ENCODE measurements at regions not wholly inside any gene's neighbourhood (a gene's known extent, or its start where the extent isn't known, plus 50 kb on each side); places are given as distances from the start of the nearest gene placed in this dataset.
"Not testable (repeated sequence)": the region's sequence is repeated elsewhere in the genome, so short reads cannot be mapped to it uniquely, and the experiment has no call there.

DNA sequence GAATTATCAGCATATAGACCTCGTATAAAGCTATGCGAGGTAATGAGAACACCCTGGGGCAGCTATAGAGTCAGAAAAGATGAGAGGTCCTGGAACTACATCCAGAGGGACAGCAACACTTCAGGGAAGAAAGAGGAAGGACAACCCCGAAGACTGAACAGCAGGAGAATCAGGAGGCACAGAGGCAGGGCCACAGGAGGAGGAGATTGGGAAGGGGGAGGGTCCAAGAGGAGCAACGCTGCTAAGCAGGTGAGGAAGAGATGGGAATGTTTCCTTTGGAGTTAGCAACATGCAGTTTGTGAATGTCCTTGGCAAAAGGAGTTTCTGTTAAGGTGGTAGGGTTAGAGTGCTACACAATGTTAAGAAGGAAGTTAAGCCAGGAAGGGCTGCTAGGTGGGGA, 79.5 kb upstream of the OLIG3 start:
- no peak for ATAC-seq (ENCODE audit: insufficient read depth, low FRiP score)
- H3K9me3 ChIP-seq (ENCODE audit: control insufficient read depth in 4 of 4, insufficient read depth in 3 of 4, low read length in 3 of 4), result no peaks in the 10 kb centered on the region
- 65 to 72% methylated on average over 4 of the region's 4 CpGs for WGBS, 2 donors
- H3K4me1 ChIP-seq (ENCODE audit: control insufficient read depth in 5 of 5, insufficient read depth in 5 of 5, low read length in 5 of 5), result peaks cover 0 to 5% (median 0%) of the 10 kb centered on the region in 5 donors
- H3K27me3 ChIP-seq (ENCODE audit: control insufficient read depth in 3 of 3, insufficient read depth in 3 of 3, low read length in 2 of 3), result peaks cover 0 to 4% (median 0%) of the 10 kb centered on the region in 3 donors
- no peak overlapping the region for H3K4me3 ChIP-seq
- H3K27ac ChIP-seq (ENCODE audit: low read depth in 1 of 2, low read length in 1 of 2), result no peak overlapping the region
- TF ChIP-seq CTCF (IDR thresholded peaks at IDR 0.05; ENCODE audit: control extremely low read depth, extremely low read depth), result no peak
- no peak for DNase-seq
- no peaks in the 10 kb centered on the region for H3K36me3 ChIP-seq (ENCODE audit: control insufficient read depth in 4 of 4, insufficient read depth in 4 of 4, low read length in 4 of 4)
- no peak overlapping the region for H3K9ac ChIP-seq (ENCODE audit: insufficient read depth in 1 of 2, low read length in 2 of 2)

DNA sequence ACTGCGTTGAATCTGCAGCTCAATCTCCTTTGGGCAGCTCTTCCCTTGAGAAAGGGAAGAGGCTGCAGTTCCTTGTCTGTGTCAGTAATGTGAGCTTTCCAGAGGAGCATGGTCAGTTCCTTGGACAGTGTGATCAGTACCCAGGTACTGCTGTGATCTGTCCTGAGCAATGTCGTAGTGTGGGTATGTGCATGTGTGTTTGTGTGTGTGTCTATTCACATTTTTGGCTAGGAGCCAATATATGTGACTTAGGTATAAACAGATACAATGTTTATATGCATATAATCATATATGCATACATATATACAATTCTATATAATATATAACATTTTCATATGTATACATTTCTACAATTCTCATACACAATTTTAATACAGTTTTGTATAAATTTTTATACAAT, 85.4 kb upstream of the OLIG3 start:
- no peak for TF ChIP-seq CTCF (IDR thresholded peaks at IDR 0.05; ENCODE audit: control extremely low read depth, extremely low read depth)
- no peak for ATAC-seq (ENCODE audit: insufficient read depth, low FRiP score)
- H3K27me3 ChIP-seq (ENCODE audit: control insufficient read depth in 3 of 3, insufficient read depth in 3 of 3, low read length in 2 of 3), result no peaks in the 10 kb centered on the region
- no peak overlapping the region for H3K27ac ChIP-seq (ENCODE audit: low read depth in 1 of 2, low read length in 1 of 2)
- no peaks in the 10 kb centered on the region for H3K36me3 ChIP-seq (ENCODE audit: control insufficient read depth in 4 of 4, insufficient read depth in 4 of 4, low read length in 4 of 4)
- H3K4me1 ChIP-seq (ENCODE audit: control insufficient read depth in 5 of 5, insufficient read depth in 5 of 5, low read length in 5 of 5), result peaks cover 0 to 3% (median 0%) of the 10 kb centered on the region in 5 donors
- no peak for DNase-seq
- 47 to 78% methylated on average over 2 of the region's 2 CpGs for WGBS, 2 donors
- H3K4me3 ChIP-seq, result no peak overlapping the region
- no peaks in the 10 kb centered on the region for H3K9me3 ChIP-seq (ENCODE audit: control insufficient read depth in 4 of 4, insufficient read depth in 3 of 4, low read length in 3 of 4)
- no peak overlapping the region for H3K9ac ChIP-seq (ENCODE audit: insufficient read depth in 1 of 2, low read length in 2 of 2)

DNA sequence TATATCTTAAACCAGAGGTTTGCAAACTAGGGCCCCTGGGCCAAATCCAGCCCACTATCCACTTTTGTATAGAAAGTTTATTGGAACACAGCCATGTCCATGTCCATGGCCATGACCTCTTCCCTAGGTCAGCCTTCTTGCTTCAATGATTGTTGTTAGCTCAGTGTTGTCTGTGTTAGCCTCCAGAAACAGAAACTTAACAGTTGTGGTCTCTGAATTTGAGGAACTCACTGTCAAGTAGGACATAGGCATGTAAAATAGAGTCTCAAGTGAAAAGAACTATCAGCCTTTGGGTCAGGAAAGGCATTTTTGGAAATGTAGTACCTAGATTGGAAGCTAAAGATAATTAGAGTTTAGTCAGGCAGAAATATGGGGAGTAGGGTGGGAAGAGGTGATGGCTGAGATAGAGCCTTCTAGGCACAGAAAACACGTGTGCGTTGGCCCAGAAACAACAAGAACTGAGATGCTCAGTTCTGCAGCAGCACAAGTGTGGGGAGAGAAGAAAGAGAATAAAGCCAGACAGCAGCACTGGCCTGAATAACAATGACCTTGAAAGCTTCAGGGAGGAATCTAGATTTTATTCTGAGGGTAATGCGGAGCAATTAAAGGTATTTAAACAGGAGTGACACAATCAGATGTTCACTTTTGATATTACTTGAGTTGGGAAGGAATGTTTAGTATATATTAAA, 87.0 kb upstream of the OLIG3 start:
- H3K36me3 ChIP-seq (ENCODE audit: control insufficient read depth in 4 of 4, insufficient read depth in 4 of 4, low read length in 4 of 4), result no peaks in the 10 kb centered on the region
- no peak overlapping the region for H3K4me3 ChIP-seq
- H3K27me3 ChIP-seq (ENCODE audit: control insufficient read depth in 3 of 3, insufficient read depth in 3 of 3, low read length in 2 of 3), result no peaks in the 10 kb centered on the region
- ATAC-seq (ENCODE audit: insufficient read depth, low FRiP score), result no peak
- WGBS, 2 donors, result 82 to 96% methylated on average over 3 of the region's 3 CpGs
- H3K27ac ChIP-seq (ENCODE audit: low read depth in 1 of 2, low read length in 1 of 2), result no peak overlapping the region
- H3K9me3 ChIP-seq (ENCODE audit: control insufficient read depth in 4 of 4, insufficient read depth in 3 of 4, low read length in 3 of 4), result no peaks in the 10 kb centered on the region
- H3K9ac ChIP-seq (ENCODE audit: insufficient read depth in 1 of 2, low read length in 2 of 2), result no peak overlapping the region
- no peak for TF ChIP-seq CTCF (IDR thresholded peaks at IDR 0.05; ENCODE audit: control extremely low read depth, extremely low read depth)
- no peak for DNase-seq
- peaks cover 0 to 3% (median 0%) of the 10 kb centered on the region in 5 donors for H3K4me1 ChIP-seq (ENCODE audit: control insufficient read depth in 5 of 5, insufficient read depth in 5 of 5, low read length in 5 of 5)

DNA sequence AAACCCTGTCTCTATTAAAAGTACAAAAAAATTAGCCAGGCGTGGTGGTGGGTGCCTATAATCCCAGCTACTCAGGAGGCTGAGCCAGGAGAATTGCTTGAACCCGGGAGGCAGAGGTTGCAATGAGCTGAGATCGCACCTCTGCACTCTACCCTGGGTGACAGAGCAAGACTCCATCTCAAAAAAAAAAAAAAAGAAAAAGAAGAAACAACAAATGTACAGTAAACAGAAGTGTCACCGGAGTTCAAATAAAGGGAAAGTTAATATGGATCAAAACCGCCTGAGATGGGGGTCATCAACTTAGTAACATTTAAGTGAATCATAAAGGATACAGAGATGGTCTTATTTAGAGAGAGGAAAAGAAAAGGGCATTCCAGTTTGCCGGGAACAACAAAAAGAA, 89.3 kb upstream of the OLIG3 start:
- WGBS, 2 donors, result 92 to 97% methylated on average over 6 of the region's 6 CpGs

More for the DNA sequence above, 89.3 kb upstream of the OLIG3 start:
- H3K36me3 ChIP-seq (ENCODE audit: control insufficient read depth in 4 of 4, insufficient read depth in 4 of 4, low read length in 4 of 4); H3K4me1 ChIP-seq (ENCODE audit: control insufficient read depth in 5 of 5, insufficient read depth in 5 of 5, low read length in 5 of 5); ATAC-seq (ENCODE audit: insufficient read depth, low FRiP score); H3K9me3 ChIP-seq (ENCODE audit: control insufficient read depth in 4 of 4, insufficient read depth in 3 of 4, low read length in 3 of 4); H3K27ac ChIP-seq (ENCODE audit: low read depth in 1 of 2, low read length in 1 of 2); H3K9ac ChIP-seq (ENCODE audit: insufficient read depth in 1 of 2, low read length in 2 of 2); DNase-seq; H3K4me3 ChIP-seq; H3K27me3 ChIP-seq (ENCODE audit: control insufficient read depth in 3 of 3, insufficient read depth in 3 of 3, low read length in 2 of 3): not testable (repeated sequence)
